G401 (cell line): ENCODE measurements at regions not wholly inside any gene's neighbourhood (a gene's known extent, or its start where the extent isn't known, plus 50 kb on each side); places are given as distances from the start of the nearest gene placed in this dataset.
A peak's percentile ranks its signal among the peaks of the same experiment; 100 is the strongest.

ENCODE experiments used
- DNase-seq: peaks from one replicate; pipeline ENCODE4 v3.0.0-alpha.2; 2015; ENCODE audit warnings: low spot score
- in situ Hi-C: cut with HindIII; loops from 2 replicates; pipeline ENCODE4 v1.10.0; 2016; ENCODE audit warnings: low sequenced_read_pairs, mixed read lengths

- in situ Hi-C loops: no loop called here
- DNase-seq: no peak
Measured at GRCh38 chr7:18081617-18082016, 54.0 kb upstream of the PRPS1L1 start.

GRCh38 chr7:18082169-18082568, 54.5 kb upstream of the PRPS1L1 start:
- DNase-seq: no peak
- in situ Hi-C loops: no loop called here

- peak; percentile 80 for DNase-seq
- in situ Hi-C loops: no loop called here
Measured at GRCh38 chr7:18086165-18087025, 58.7 kb upstream of the PRPS1L1 start.

GRCh38 chr7:18087026-18087686, 59.5 kb upstream of the PRPS1L1 start:
- in situ Hi-C loops: no loop called here
- peak; percentile 50 for DNase-seq

- DNase-seq: peak; percentile 79
- in situ Hi-C loops: no loop called here
Measured at GRCh38 chr7:18087687-18088078, 60.0 kb upstream of the PRPS1L1 start.

GRCh38 chr7:18096087-18096486, 68.4 kb upstream of the PRPS1L1 start:
- in situ Hi-C loops: no loop called here
- no peak for DNase-seq

- in situ Hi-C loops: no loop called here
Measured at GRCh38 chr7:18102576-18102975, 74.9 kb upstream of the PRPS1L1 start.

GRCh38 chr7:18103436-18104218, 76.0 kb upstream of the PRPS1L1 start:
- no peak for DNase-seq
- in situ Hi-C loops: no loop called here

More at GRCh38 chr7:18102576-18102975, 74.9 kb upstream of the PRPS1L1 start:
- DNase-seq: no peak

GRCh38 chr7:18109762-18110161, 82.1 kb upstream of the PRPS1L1 start:
- in situ Hi-C loops: no loop called here
- DNase-seq: no peak

- DNase-seq: no peak
- in situ Hi-C loops: no loop called here
Measured at GRCh38 chr7:18116661-18117060, 89.0 kb upstream of the PRPS1L1 start.

- in situ Hi-C loops: no loop called here
- DNase-seq: no peak
Measured at GRCh38 chr7:18117482-18117881, 89.8 kb upstream of the PRPS1L1 start.

- no peak for DNase-seq
- in situ Hi-C loops: no loop called here
Measured at GRCh38 chr7:18119985-18120384, 92.3 kb upstream of the PRPS1L1 start.

- in situ Hi-C loops: no loop called here
- DNase-seq: no peak
Measured at GRCh38 chr7:18123508-18124239, 96.0 kb upstream of the PRPS1L1 start.

GRCh38 chr7:18125476-18125875, 97.8 kb upstream of the PRPS1L1 start:
- peak; percentile 15 for DNase-seq
- in situ Hi-C loops: no loop called here

GRCh38 chr7:18126281-18126680, 98.6 kb upstream of the PRPS1L1 start:
- in situ Hi-C loops: no loop called here
- DNase-seq: no peak

GRCh38 chr7:18128846-18129245, 101.2 kb upstream of the PRPS1L1 start:
- in situ Hi-C loops: no loop called here

GRCh38 chr7:18132811-18133210, 105.2 kb upstream of the PRPS1L1 start:
- in situ Hi-C loops: no loop called here
- no peak for DNase-seq

More at GRCh38 chr7:18128846-18129245, 101.2 kb upstream of the PRPS1L1 start:
- no peak for DNase-seq

- in situ Hi-C loops: no loop called here
- no peak for DNase-seq
Measured at GRCh38 chr7:18133921-18134320, 106.3 kb upstream of the PRPS1L1 start.

GRCh38 chr7:18140943-18141342, 113.3 kb upstream of the PRPS1L1 start:
- DNase-seq: no peak
- in situ Hi-C loops: no loop called here
